GM23338 (cell line): ENCODE measurements at regions not wholly inside any gene's neighbourhood (a gene's known extent, or its start where the extent isn't known, plus 50 kb on each side); places are given as distances from the start of the nearest gene placed in this dataset.

Experiments used
- ATAC-seq: fragments of 200-7000 bp; cut with Tn5 transposase; 3 replicates; pipeline ENCODE4 v1.9.1; 2020
- DNase-seq: peaks from one replicate; pipeline ENCODE4 v3.0.0-alpha.2; 2015; ENCODE audit warnings: low spot score
- H2AFZ ChIP-seq: fragments of 200-600 bp; sonication (generic); 2 replicates; pipeline ENCODE4 v1.8.0; 2016; ENCODE audit warnings: antibody characterized with exemption, mild to moderate bottlenecking, moderate library complexity
- H3F3A ChIP-seq: fragments of 200-600 bp; sonication (generic); replicated peaks from 2 replicates; pipeline ENCODE4 v1.8.0; 2017; ENCODE audit warnings: antibody characterized with exemption, mixed run types, low read depth
- H3K27ac ChIP-seq: fragments of 200-600 bp; sonication (generic); 2 replicates; pipeline ENCODE4 v1.6.1; 2016; ENCODE audit warnings: low read depth
- H3K27me3 ChIP-seq: fragments of 200-600 bp; sonication (generic); 2 replicates; pipeline ENCODE4 v1.8.0; 2016; ENCODE audit warnings: mild to moderate bottlenecking, mixed run types, moderate library complexity; ENCODE audit not compliant: insufficient read depth
- H3K36me3 ChIP-seq: fragments of 200-600 bp; sonication (generic); 2 replicates; pipeline ENCODE4 v1.8.0; 2016; ENCODE audit warnings: mild to moderate bottlenecking; ENCODE audit not compliant: insufficient read depth
- H3K4me1 ChIP-seq: fragments of 200-600 bp; sonication (generic); 2 replicates; pipeline ENCODE4 v1.8.0; 2016; ENCODE audit warnings: mild to moderate bottlenecking, moderate library complexity; ENCODE audit not compliant: insufficient read depth
- H3K4me2 ChIP-seq: fragments of 200-600 bp; sonication (generic); 2 replicates; pipeline ENCODE4 v1.7.1; 2017; ENCODE audit warnings: mixed run types
- H3K4me3 ChIP-seq: fragments of 200-600 bp; sonication (generic); 2 replicates; pipeline ENCODE4 v1.6.1; 2016; ENCODE audit warnings: mixed run types
- H3K79me2 ChIP-seq: fragments of 200-600 bp; sonication (generic); replicated peaks from 2 replicates; pipeline ENCODE4 v1.8.0; 2017; ENCODE audit warnings: mild to moderate bottlenecking; ENCODE audit not compliant: insufficient read depth
- H3K9me2 ChIP-seq: fragments of 200-600 bp; sonication (generic); 2 replicates; pipeline ENCODE4 v1.8.0; 2017; ENCODE audit not compliant: insufficient read depth
- H4K20me1 ChIP-seq: fragments of 200-600 bp; sonication (generic); replicated peaks from 2 replicates; pipeline ENCODE4 v1.8.0; 2017; ENCODE audit warnings: mild to moderate bottlenecking; ENCODE audit not compliant: insufficient read depth
- H3K27ac Mint-ChIP-seq: 2 replicates; pipeline ENCODE4 v1.8.0; 2020; ENCODE audit warnings: inconsistent platforms, mild to moderate bottlenecking, moderate library complexity, mixed read lengths
- H3K27me3 Mint-ChIP-seq: 3 replicates; pipeline ENCODE4 v1.8.0; 2022; ENCODE audit warnings: low read depth, mild to moderate bottlenecking, moderate library complexity, mixed read lengths, inconsistent platforms; ENCODE audit not compliant: insufficient read depth, poor library complexity
- H3K36me3 Mint-ChIP-seq: 3 replicates; pipeline ENCODE4 v1.8.0; 2021; ENCODE audit warnings: low read depth, mild to moderate bottlenecking, inconsistent platforms, moderate library complexity, mixed read lengths
- H3K4me1 Mint-ChIP-seq: 3 replicates; pipeline ENCODE4 v1.8.0; 2020; ENCODE audit warnings: mild to moderate bottlenecking, inconsistent platforms, mixed read lengths
- H3K4me3 Mint-ChIP-seq: 3 replicates; pipeline ENCODE4 v1.8.0; 2021; ENCODE audit warnings: moderate library complexity, mild to moderate bottlenecking, inconsistent platforms, mixed read lengths
- H3K9me3 Mint-ChIP-seq: 3 replicates; pipeline ENCODE4 v1.8.0; 2020; ENCODE audit warnings: moderate library complexity, mild to moderate bottlenecking, inconsistent platforms, mixed read lengths
- EZH2phosphoT487 ChIP-seq: fragments of 200-600 bp; sonication (generic); IDR thresholded peaks from one replicate; pipeline ENCODE4 v1.8.1; 2018; ENCODE audit warnings: antibody characterized with exemption; ENCODE audit not compliant: unreplicated experiment
- JUNB ChIP-seq: IDR thresholded peaks from one replicate; pipeline ENCODE4 v1.6.1; 2016; ENCODE audit warnings: antibody characterized with exemption; ENCODE audit not compliant: unreplicated experiment
- ZNF462 ChIP-seq: fragments of 250-450 bp; sonication (Bioruptor Pico); IDR thresholded peaks from 2 replicates; pipeline ENCODE4 v1.5.0; 2020; ENCODE audit warnings: mild to moderate bottlenecking, moderate library complexity
- TF ChIP-seq, protein P1 (sequence below), 2 experiments: fragments of 200-600 bp in 1 of 2; sonication (generic) in 1 of 2; conservative IDR thresholded peaks; 2 replicates each; pipeline versions ENCODE4 v1.5.1 to v1.6.1; 2016 to 2017; ENCODE audit warnings: antibody characterized with exemption in 2 of 2, low read depth in 2 of 2, mild to moderate bottlenecking in 2 of 2, moderate library complexity in 1 of 2
- TF ChIP-seq, protein P2 (sequence below): IDR thresholded peaks from one replicate; pipeline ENCODE4 v1.6.1; 2018; ENCODE audit warnings: antibody characterized with exemption; ENCODE audit not compliant: unreplicated experiment

GRCh38 chr5:133828722-133829121, 139.7 kb downstream of the C5orf15 start:
- no peaks in the 10 kb centered on the region; the same call in 2 of the 3 replicates for H3K4me1 Mint-ChIP-seq
- H3K9me3 Mint-ChIP-seq: no peaks in the 10 kb centered on the region
- Histone ChIP-seq H4K20me1 (no peaks in the 10 kb centered on the region), H3K4me1 (no peaks in the 10 kb centered on the region), H3K27me3 (no peaks in the 10 kb centered on the region), H3K4me3 (no peak overlapping the region), H3K79me2 (no peaks in the 10 kb centered on the region), H2AFZ (no peak overlapping the region), H3F3A (no peaks in the 10 kb centered on the region), H3K27ac (no peak overlapping the region), H3K4me2 (no peak overlapping the region), H3K36me3 (no peaks in the 10 kb centered on the region), H3K9me2 (no peaks in the 10 kb centered on the region)
- no peak overlapping the region for H3K4me3 Mint-ChIP-seq
- H3K36me3 Mint-ChIP-seq: no peaks in the 10 kb centered on the region
- DNase-seq (peak; percentile 30), ATAC-seq (peak; percentile 78)
- H3K27ac Mint-ChIP-seq: no peak overlapping the region
- H3K27me3 Mint-ChIP-seq: peaks cover 2% of the 10 kb centered on the region
- TF ChIP-seq ZNF462 (CRISPR knock-in tag): no peak
- no peak for TF ChIP-seq JUNB
- no peak for TF ChIP-seq EZH2phosphoT487
- TF ChIP-seq, protein P1, sequence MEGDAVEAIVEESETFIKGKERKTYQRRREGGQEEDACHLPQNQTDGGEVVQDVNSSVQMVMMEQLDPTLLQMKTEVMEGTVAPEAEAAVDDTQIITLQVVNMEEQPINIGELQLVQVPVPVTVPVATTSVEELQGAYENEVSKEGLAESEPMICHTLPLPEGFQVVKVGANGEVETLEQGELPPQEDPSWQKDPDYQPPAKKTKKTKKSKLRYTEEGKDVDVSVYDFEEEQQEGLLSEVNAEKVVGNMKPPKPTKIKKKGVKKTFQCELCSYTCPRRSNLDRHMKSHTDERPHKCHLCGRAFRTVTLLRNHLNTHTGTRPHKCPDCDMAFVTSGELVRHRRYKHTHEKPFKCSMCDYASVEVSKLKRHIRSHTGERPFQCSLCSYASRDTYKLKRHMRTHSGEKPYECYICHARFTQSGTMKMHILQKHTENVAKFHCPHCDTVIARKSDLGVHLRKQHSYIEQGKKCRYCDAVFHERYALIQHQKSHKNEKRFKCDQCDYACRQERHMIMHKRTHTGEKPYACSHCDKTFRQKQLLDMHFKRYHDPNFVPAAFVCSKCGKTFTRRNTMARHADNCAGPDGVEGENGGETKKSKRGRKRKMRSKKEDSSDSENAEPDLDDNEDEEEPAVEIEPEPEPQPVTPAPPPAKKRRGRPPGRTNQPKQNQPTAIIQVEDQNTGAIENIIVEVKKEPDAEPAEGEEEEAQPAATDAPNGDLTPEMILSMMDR (conservative IDR thresholded peaks at IDR 0.05; ENCODE audit: low read depth in 2 of 2): peak in 1 of 2 experiments; percentile 33; a peak in 1 of 4 replicates

GRCh38 chr5:133827830-133828229, 140.6 kb downstream of the C5orf15 start:
- no peak overlapping the region for H3K4me3 Mint-ChIP-seq

More at GRCh38 chr5:133827830-133828229, 140.6 kb downstream of the C5orf15 start:
- no peaks in the 10 kb centered on the region for H3K27me3 ChIP-seq
- H3K79me2 ChIP-seq: no peaks in the 10 kb centered on the region
- H3K4me1 Mint-ChIP-seq: no peaks in the 10 kb centered on the region; the same call in 2 of the 3 replicates
- no peaks in the 10 kb centered on the region for H3F3A ChIP-seq
- TF ChIP-seq, protein P2, sequence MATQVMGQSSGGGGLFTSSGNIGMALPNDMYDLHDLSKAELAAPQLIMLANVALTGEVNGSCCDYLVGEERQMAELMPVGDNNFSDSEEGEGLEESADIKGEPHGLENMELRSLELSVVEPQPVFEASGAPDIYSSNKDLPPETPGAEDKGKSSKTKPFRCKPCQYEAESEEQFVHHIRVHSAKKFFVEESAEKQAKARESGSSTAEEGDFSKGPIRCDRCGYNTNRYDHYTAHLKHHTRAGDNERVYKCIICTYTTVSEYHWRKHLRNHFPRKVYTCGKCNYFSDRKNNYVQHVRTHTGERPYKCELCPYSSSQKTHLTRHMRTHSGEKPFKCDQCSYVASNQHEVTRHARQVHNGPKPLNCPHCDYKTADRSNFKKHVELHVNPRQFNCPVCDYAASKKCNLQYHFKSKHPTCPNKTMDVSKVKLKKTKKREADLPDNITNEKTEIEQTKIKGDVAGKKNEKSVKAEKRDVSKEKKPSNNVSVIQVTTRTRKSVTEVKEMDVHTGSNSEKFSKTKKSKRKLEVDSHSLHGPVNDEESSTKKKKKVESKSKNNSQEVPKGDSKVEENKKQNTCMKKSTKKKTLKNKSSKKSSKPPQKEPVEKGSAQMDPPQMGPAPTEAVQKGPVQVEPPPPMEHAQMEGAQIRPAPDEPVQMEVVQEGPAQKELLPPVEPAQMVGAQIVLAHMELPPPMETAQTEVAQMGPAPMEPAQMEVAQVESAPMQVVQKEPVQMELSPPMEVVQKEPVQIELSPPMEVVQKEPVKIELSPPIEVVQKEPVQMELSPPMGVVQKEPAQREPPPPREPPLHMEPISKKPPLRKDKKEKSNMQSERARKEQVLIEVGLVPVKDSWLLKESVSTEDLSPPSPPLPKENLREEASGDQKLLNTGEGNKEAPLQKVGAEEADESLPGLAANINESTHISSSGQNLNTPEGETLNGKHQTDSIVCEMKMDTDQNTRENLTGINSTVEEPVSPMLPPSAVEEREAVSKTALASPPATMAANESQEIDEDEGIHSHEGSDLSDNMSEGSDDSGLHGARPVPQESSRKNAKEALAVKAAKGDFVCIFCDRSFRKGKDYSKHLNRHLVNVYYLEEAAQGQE: no peak
- TF ChIP-seq EZH2phosphoT487: no peak
- TF ChIP-seq, protein P1 (conservative IDR thresholded peaks at IDR 0.05; ENCODE audit: low read depth in 2 of 2): no peak
- no peaks in the 10 kb centered on the region for H3K9me2 ChIP-seq
- peaks cover 2% of the 10 kb centered on the region for H3K27me3 Mint-ChIP-seq
- no peak overlapping the region for H3K27ac Mint-ChIP-seq
- no peak overlapping the region for H3K27ac ChIP-seq
- no peak overlapping the region for H2AFZ ChIP-seq
- H3K9me3 Mint-ChIP-seq: no peaks in the 10 kb centered on the region
- no peaks in the 10 kb centered on the region for H3K36me3 ChIP-seq
- no peak for ATAC-seq
- no peaks in the 10 kb centered on the region for H4K20me1 ChIP-seq
- H3K4me2 ChIP-seq: no peak overlapping the region
- no peaks in the 10 kb centered on the region for H3K4me1 ChIP-seq
- H3K36me3 Mint-ChIP-seq: no peaks in the 10 kb centered on the region
- H3K4me3 ChIP-seq: no peak overlapping the region
- DNase-seq: no peak
